Activated CD8-positive, alpha-beta T cell treated with anti-CD3 and anti-CD28 coated beads for 36 hours (primary cell): ENCODE measurements at regions not wholly inside any gene's neighbourhood (a gene's known extent, or its start where the extent isn't known, plus 50 kb on each side); places are given as distances from the start of the nearest gene placed in this dataset.

Experiments
- ATAC-seq: fragments of 200-7000 bp; cut with Tn5 transposase; one replicate; pipeline ENCODE4 v1.10.0; 2021; ENCODE audit warnings: mild to moderate bottlenecking, moderate library complexity
- CTCF ChIA-PET: fragments of 350-600 bp; sonication (Branson Sonifier 250); formaldehyde crosslinking; loops from one replicate; lab custom pipeline; 2021; ENCODE audit warnings: antibody characterized with exemption; lab: Charles Lee
- POLR2A ChIA-PET: fragments of 350-600 bp; sonication (Branson Sonifier 250); formaldehyde crosslinking; loops from one replicate; lab custom pipeline; 2021; ENCODE audit warnings: antibody characterized with exemption; lab: Charles Lee
- DNase-seq: peaks from one replicate; pipeline ENCODE4 v3.0.0-alpha.2; 2020
- H3K27ac Mint-ChIP-seq: one replicate; pipeline ENCODE4 v1.8.0; 2021; ENCODE audit warnings: mild to moderate bottlenecking, mixed read lengths
- H3K27me3 Mint-ChIP-seq: one replicate; pipeline ENCODE4 v1.8.0; 2021; ENCODE audit warnings: mixed read lengths
- H3K36me3 Mint-ChIP-seq: one replicate; pipeline ENCODE4 v1.8.0; 2021; ENCODE audit warnings: low read depth, mixed read lengths
- H3K4me1 Mint-ChIP-seq: one replicate; pipeline ENCODE4 v1.8.0; 2021; ENCODE audit warnings: low read depth, mixed read lengths
- H3K4me3 Mint-ChIP-seq: one replicate; pipeline ENCODE4 v1.8.0; 2021; ENCODE audit warnings: mild to moderate bottlenecking, moderate library complexity, mixed read lengths
- H3K9me3 Mint-ChIP-seq: one replicate; pipeline ENCODE4 v1.8.0; 2021; ENCODE audit warnings: mixed read lengths
- CTCF ChIP-seq: fragments of 200-600 bp; IDR thresholded peaks from one replicate; pipeline ENCODE4 v1.8.0; 2022; ENCODE audit warnings: antibody characterized with exemption, mild to moderate bottlenecking
- intact Hi-C: fragments of 100-400 bp; cut with micrococcal nuclease; formaldehyde crosslinking; loops from one replicate; pipeline ENCODE4 v1.10.0; 2022

- ChIA-PET POLR2A (no interaction called here), CTCF (interaction anchor here (0.8 to 1.0 kb wide), 3 partner anchors 11 to 72 kb away, joined by 3 read pairs; no protein-coding TSS in a partner anchor)
- peaks cover 11% of the 10 kb centered on the region for H3K27me3 Mint-ChIP-seq
- no peak overlapping the region for H3K27ac Mint-ChIP-seq
- TF ChIP-seq CTCF, result no peak
- H3K9me3 Mint-ChIP-seq, result peaks cover 16% of the 10 kb centered on the region
- no peak overlapping the region for H3K4me3 Mint-ChIP-seq
- DNase-seq (no peak), ATAC-seq (peak; percentile 42)
- intact Hi-C loops, result no loop called here
- peaks cover 22% of the 10 kb centered on the region for H3K4me1 Mint-ChIP-seq
- H3K36me3 Mint-ChIP-seq, result no peaks in the 10 kb centered on the region
These were observed 80.1 kb downstream of the UBIAD1 start for GRCh38 chr1:11352816-11353799.

GRCh38 chr1:11354893-11355553 lies 82.0 kb downstream of the UBIAD1 start:
- no peak for TF ChIP-seq CTCF
- no peak overlapping the region for H3K27ac Mint-ChIP-seq
- no peaks in the 10 kb centered on the region for H3K36me3 Mint-ChIP-seq
- ChIA-PET POLR2A (no interaction called here), CTCF (no interaction called here)
- no peak overlapping the region for H3K4me3 Mint-ChIP-seq
- H3K27me3 Mint-ChIP-seq, result peaks cover 11% of the 10 kb centered on the region
- intact Hi-C loops, result no loop called here
- no peak for ATAC-seq
- DNase-seq, result no peak
- peaks cover 13% of the 10 kb centered on the region for H3K9me3 Mint-ChIP-seq
- peaks cover 21% of the 10 kb centered on the region for H3K4me1 Mint-ChIP-seq

GRCh38 chr1:11355559-11356475 lies 82.8 kb downstream of the UBIAD1 start:
- Mint-ChIP-seq H3K9me3 (peaks cover 13% of the 10 kb centered on the region), H3K36me3 (no peaks in the 10 kb centered on the region), H3K4me3 (no peak overlapping the region), H3K27me3 (peaks cover 11% of the 10 kb centered on the region), H3K27ac (no peak overlapping the region), H3K4me1 (peaks cover 16% of the 10 kb centered on the region)
- ChIA-PET POLR2A (no interaction called here), CTCF (no interaction called here)
- no peak for DNase-seq
- intact Hi-C loops, result no loop called here
- ATAC-seq, result no peak
- no peak for TF ChIP-seq CTCF

GRCh38 chr1:11357276-11357675 lies 84.3 kb downstream of the UBIAD1 start:
- Mint-ChIP-seq H3K4me3 (no peak overlapping the region), H3K9me3 (peaks cover 6% of the 10 kb centered on the region), H3K27ac (no peak overlapping the region), H3K27me3 (peaks cover 8% of the 10 kb centered on the region), H3K4me1 (peaks cover 11% of the 10 kb centered on the region), H3K36me3 (no peaks in the 10 kb centered on the region)
- no peak for TF ChIP-seq CTCF
- DNase-seq (no peak), ATAC-seq (no peak)
- intact Hi-C loops, result no loop called here
- ChIA-PET POLR2A (no interaction called here), CTCF (interaction anchor here (1.5 kb wide), 1 partner anchor 20 kb away, joined by 3 read pairs; no protein-coding TSS in a partner anchor)
